ENCODE measurements at regions not wholly inside any gene's neighbourhood (a gene's known extent, or its start where the extent isn't known, plus 50 kb on each side); places are given as distances from the start of the nearest gene placed in this dataset.

DNA sequence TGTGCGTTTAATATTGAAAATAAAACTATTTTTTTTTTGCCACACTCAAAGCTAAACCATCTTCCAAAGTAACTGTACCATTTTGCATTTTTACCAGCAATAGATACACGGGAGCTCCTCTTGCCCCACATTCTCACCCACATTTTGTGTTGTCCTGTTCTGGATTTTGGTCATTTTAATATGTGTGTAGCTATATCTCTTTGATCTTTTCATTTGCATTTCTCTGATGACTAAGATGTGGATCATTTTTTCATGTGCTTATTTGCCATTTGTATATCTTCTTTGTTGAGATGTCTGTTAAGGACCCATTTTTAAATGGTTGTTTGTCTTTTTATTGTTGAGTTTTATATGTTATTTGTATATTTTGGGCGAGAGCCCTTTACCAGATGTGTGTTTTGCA, 1543.5 kb downstream of the GRIK2 start:
- Histone ChIP-seq H3K9me2 (replicated peaks; ENCODE audit: insufficient read depth, low read length) (no peaks in the 10 kb centered on the region), H4K20me1 (ENCODE audit: low read depth, low read length) (no peaks in the 10 kb centered on the region), H3K4me3 (ENCODE audit: insufficient read depth, low read length, poor library complexity, severe bottlenecking) (no peak overlapping the region), H3K27me3 (ENCODE audit: low read length) (no peaks in the 10 kb centered on the region), H3F3A (ENCODE audit: insufficient read depth) (no peaks in the 10 kb centered on the region), H3K4me2 (ENCODE audit: low read depth, low read length, poor library complexity, severe bottlenecking) (no peak overlapping the region), H3K79me2 (ENCODE audit: insufficient read depth, low read length) (no peaks in the 10 kb centered on the region), H3K9me3 (ENCODE audit: insufficient read depth, low read length) (no peaks in the 10 kb centered on the region), H3K27ac (ENCODE audit: low read depth, low read length) (no peak overlapping the region), H3K9ac (ENCODE audit: low read length) (no peak overlapping the region), H3K36me3 (ENCODE audit: low read length) (no peaks in the 10 kb centered on the region), H2AFZ (ENCODE audit: low read depth, low read length, severe bottlenecking) (no peak overlapping the region)
- TF ChIP-seq, protein P1, sequence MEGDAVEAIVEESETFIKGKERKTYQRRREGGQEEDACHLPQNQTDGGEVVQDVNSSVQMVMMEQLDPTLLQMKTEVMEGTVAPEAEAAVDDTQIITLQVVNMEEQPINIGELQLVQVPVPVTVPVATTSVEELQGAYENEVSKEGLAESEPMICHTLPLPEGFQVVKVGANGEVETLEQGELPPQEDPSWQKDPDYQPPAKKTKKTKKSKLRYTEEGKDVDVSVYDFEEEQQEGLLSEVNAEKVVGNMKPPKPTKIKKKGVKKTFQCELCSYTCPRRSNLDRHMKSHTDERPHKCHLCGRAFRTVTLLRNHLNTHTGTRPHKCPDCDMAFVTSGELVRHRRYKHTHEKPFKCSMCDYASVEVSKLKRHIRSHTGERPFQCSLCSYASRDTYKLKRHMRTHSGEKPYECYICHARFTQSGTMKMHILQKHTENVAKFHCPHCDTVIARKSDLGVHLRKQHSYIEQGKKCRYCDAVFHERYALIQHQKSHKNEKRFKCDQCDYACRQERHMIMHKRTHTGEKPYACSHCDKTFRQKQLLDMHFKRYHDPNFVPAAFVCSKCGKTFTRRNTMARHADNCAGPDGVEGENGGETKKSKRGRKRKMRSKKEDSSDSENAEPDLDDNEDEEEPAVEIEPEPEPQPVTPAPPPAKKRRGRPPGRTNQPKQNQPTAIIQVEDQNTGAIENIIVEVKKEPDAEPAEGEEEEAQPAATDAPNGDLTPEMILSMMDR (IDR thresholded peaks at IDR 0.05; ENCODE audit: insufficient read depth, low read length, poor library complexity, severe bottlenecking), result no peak
- TF ChIP-seq EZH2phosphoT487 (conservative IDR thresholded peaks at IDR 0.05; ENCODE audit: low read length), result no peak

DNA sequence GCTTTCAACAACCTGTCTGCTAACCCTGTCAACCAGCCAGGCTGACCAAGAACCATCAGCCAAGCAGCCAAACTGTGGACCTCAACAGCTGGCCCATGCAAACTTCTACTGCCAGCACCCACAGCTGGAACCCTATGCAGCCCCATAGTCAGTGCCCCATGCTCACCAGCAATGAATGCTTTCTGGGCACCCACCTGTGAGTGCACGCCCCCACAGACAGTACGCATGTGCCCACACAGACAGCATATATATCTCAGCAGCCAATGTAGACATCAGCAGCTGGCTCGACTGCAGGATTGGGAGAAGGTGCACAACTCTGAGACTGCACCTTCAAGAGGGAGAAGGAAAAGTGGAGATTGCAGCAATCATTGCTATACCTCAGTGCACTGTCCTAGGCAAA, 1534.6 kb downstream of the GRIK2 start:
- Histone ChIP-seq H3K4me2 (ENCODE audit: low read depth, low read length, poor library complexity, severe bottlenecking) (no peak overlapping the region), H2AFZ (ENCODE audit: low read depth, low read length, severe bottlenecking) (no peak overlapping the region), H3F3A (ENCODE audit: insufficient read depth) (no peaks in the 10 kb centered on the region), H3K9ac (ENCODE audit: low read length) (no peak overlapping the region), H3K79me2 (ENCODE audit: insufficient read depth, low read length) (no peaks in the 10 kb centered on the region), H3K9me2 (replicated peaks; ENCODE audit: insufficient read depth, low read length) (no peaks in the 10 kb centered on the region), H3K36me3 (ENCODE audit: low read length) (no peaks in the 10 kb centered on the region), H3K27me3 (ENCODE audit: low read length) (no peaks in the 10 kb centered on the region), H4K20me1 (ENCODE audit: low read depth, low read length) (no peaks in the 10 kb centered on the region), H3K4me3 (ENCODE audit: insufficient read depth, low read length, poor library complexity, severe bottlenecking) (no peak overlapping the region), H3K9me3 (ENCODE audit: insufficient read depth, low read length) (no peaks in the 10 kb centered on the region), H3K27ac (ENCODE audit: low read depth, low read length) (no peak overlapping the region)
- TF ChIP-seq, protein P1 (IDR thresholded peaks at IDR 0.05; ENCODE audit: insufficient read depth, low read length, poor library complexity, severe bottlenecking), result no peak
- no peak for TF ChIP-seq EZH2phosphoT487 (conservative IDR thresholded peaks at IDR 0.05; ENCODE audit: low read length)

DNA sequence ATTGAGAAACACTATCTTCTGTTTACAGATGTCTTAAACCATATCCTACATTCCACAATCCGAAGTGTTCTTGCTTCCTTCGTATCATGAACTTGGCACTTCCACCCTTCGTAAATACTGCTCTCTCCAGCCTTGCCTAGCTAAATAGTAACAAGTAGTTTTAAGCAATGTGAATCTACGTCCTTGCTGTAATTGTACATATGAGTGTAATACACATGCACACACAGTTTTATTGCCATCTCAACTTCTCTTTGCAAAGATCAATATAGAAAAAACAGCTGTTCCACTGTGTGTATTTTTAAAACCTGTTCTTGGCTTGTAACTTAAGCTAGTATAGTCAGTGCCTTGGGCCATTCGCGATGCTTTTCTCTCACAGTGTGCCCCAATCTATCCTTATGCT, 1524.7 kb downstream of the GRIK2 start:
- no peaks in the 10 kb centered on the region for H3K36me3 ChIP-seq (ENCODE audit: low read length)
- no peaks in the 10 kb centered on the region for H3K79me2 ChIP-seq (ENCODE audit: insufficient read depth, low read length)
- H3K4me2 ChIP-seq (ENCODE audit: low read depth, low read length, poor library complexity, severe bottlenecking), result no peak overlapping the region
- no peak overlapping the region for H3K4me3 ChIP-seq (ENCODE audit: insufficient read depth, low read length, poor library complexity, severe bottlenecking)
- no peaks in the 10 kb centered on the region for H3K9me2 ChIP-seq (replicated peaks; ENCODE audit: insufficient read depth, low read length)
- H3K27ac ChIP-seq (ENCODE audit: low read depth, low read length), result no peak overlapping the region
- no peaks in the 10 kb centered on the region for H4K20me1 ChIP-seq (ENCODE audit: low read depth, low read length)
- H3K9me3 ChIP-seq (ENCODE audit: insufficient read depth, low read length), result no peaks in the 10 kb centered on the region
- no peak overlapping the region for H3K9ac ChIP-seq (ENCODE audit: low read length)
- H3K27me3 ChIP-seq (ENCODE audit: low read length), result no peaks in the 10 kb centered on the region
- no peak for TF ChIP-seq EZH2phosphoT487 (conservative IDR thresholded peaks at IDR 0.05; ENCODE audit: low read length)
- TF ChIP-seq, protein P1 (IDR thresholded peaks at IDR 0.05; ENCODE audit: insufficient read depth, low read length, poor library complexity, severe bottlenecking), result no peak
- no peaks in the 10 kb centered on the region for H3F3A ChIP-seq (ENCODE audit: insufficient read depth)
- H2AFZ ChIP-seq (ENCODE audit: low read depth, low read length, severe bottlenecking), result no peak overlapping the region
